ENCODE measurements at regions not wholly inside any gene's neighbourhood (a gene's known extent, or its start where the extent isn't known, plus 50 kb on each side); places are given as distances from the start of the nearest gene placed in this dataset.

DNA sequence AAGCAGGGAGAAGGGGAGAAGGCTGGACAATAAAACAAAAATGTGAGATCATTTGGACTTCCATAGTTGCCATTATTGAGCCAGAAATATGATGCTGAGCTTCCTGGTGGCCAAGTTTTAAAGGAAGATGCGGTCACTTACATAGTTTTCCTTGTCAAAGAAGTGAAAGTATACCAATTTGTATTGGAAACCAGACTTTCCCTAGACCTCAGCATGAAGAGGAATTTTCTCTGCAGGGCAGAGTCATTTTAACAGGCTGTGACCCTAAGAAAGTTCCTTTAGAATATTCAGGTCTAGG, 111.0 kb downstream of the GATA6 start:
- TF ChIP-seq POLR2A (IDR thresholded peaks at IDR 0.05) = no peak
- TF ChIP-seq, protein P1, sequence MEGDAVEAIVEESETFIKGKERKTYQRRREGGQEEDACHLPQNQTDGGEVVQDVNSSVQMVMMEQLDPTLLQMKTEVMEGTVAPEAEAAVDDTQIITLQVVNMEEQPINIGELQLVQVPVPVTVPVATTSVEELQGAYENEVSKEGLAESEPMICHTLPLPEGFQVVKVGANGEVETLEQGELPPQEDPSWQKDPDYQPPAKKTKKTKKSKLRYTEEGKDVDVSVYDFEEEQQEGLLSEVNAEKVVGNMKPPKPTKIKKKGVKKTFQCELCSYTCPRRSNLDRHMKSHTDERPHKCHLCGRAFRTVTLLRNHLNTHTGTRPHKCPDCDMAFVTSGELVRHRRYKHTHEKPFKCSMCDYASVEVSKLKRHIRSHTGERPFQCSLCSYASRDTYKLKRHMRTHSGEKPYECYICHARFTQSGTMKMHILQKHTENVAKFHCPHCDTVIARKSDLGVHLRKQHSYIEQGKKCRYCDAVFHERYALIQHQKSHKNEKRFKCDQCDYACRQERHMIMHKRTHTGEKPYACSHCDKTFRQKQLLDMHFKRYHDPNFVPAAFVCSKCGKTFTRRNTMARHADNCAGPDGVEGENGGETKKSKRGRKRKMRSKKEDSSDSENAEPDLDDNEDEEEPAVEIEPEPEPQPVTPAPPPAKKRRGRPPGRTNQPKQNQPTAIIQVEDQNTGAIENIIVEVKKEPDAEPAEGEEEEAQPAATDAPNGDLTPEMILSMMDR (IDR thresholded peaks at IDR 0.05) = no peak

Data from tibial nerve (tissue), 3 donors.